Neuron (in vitro differentiated cells): ENCODE measurements at regions not wholly inside any gene's neighbourhood (a gene's known extent, or its start where the extent isn't known, plus 50 kb on each side); places are given as distances from the start of the nearest gene placed in this dataset.
"Not testable (repeated sequence)": the region's sequence is repeated elsewhere in the genome, so short reads cannot be mapped to it uniquely, and the experiment has no call there.

Experiments
- H2AFZ ChIP-seq: one replicate; pipeline ENCODE4 v1.6.1; 2013; ENCODE audit warnings: low read depth, mild to moderate bottlenecking, inconsistent platforms, low read length, moderate library complexity
- H3K27me3 ChIP-seq: one replicate; pipeline ENCODE4 v1.6.1; 2013; ENCODE audit warnings: low read length; ENCODE audit not compliant: insufficient read depth
- H3K36me3 ChIP-seq: one replicate; pipeline ENCODE4 v1.6.1; 2013; ENCODE audit warnings: low read length; ENCODE audit not compliant: insufficient read depth
- H3K4me1 ChIP-seq: one replicate; pipeline ENCODE4 v1.6.1; 2013; ENCODE audit warnings: low read length; ENCODE audit not compliant: insufficient read depth
- H3K4me3 ChIP-seq: 2 replicates; pipeline ENCODE4 v1.5.1; 2013; ENCODE audit warnings: mild to moderate bottlenecking, low read length, moderate library complexity
- H3K9me3 ChIP-seq: one replicate; pipeline ENCODE4 v1.6.1; 2013; ENCODE audit warnings: low read length

- Histone ChIP-seq H3K4me1 (no peaks in the 10 kb centered on the region), H3K27me3 (no peaks in the 10 kb centered on the region), H3K4me3 (no peak overlapping the region), H3K9me3 (no peaks in the 10 kb centered on the region), H3K36me3 (no peaks in the 10 kb centered on the region), H2AFZ (no peak overlapping the region)
Measured at GRCh38 chr6:121880831-121881230, 445.4 kb downstream of the GJA1 start.

- no peak overlapping the region for H2AFZ ChIP-seq
- no peak overlapping the region for H3K4me3 ChIP-seq
- no peaks in the 10 kb centered on the region for H3K27me3 ChIP-seq
- no peaks in the 10 kb centered on the region for H3K36me3 ChIP-seq
- no peaks in the 10 kb centered on the region for H3K9me3 ChIP-seq
- H3K4me1 ChIP-seq, result no peaks in the 10 kb centered on the region
Measured at GRCh38 chr6:121881974-121882667, 446.7 kb downstream of the GJA1 start.

- Histone ChIP-seq H2AFZ (no peak overlapping the region), H3K27me3 (no peaks in the 10 kb centered on the region), H3K36me3 (no peaks in the 10 kb centered on the region), H3K4me3 (no peak overlapping the region), H3K9me3 (no peaks in the 10 kb centered on the region), H3K4me1 (no peaks in the 10 kb centered on the region)
Measured at GRCh38 chr6:121884091-121884490, 448.6 kb downstream of the GJA1 start.

- no peak overlapping the region for H2AFZ ChIP-seq
- no peaks in the 10 kb centered on the region for H3K36me3 ChIP-seq
- no peaks in the 10 kb centered on the region for H3K4me1 ChIP-seq
- H3K27me3 ChIP-seq, result no peaks in the 10 kb centered on the region
- no peaks in the 10 kb centered on the region for H3K9me3 ChIP-seq
- H3K4me3 ChIP-seq, result no peak overlapping the region
Measured at GRCh38 chr6:121884620-121885019, 449.2 kb downstream of the GJA1 start.

- H3K4me1 ChIP-seq, result no peaks in the 10 kb centered on the region
- no peak overlapping the region for H3K4me3 ChIP-seq
- H3K9me3 ChIP-seq, result no peaks in the 10 kb centered on the region
- H3K36me3 ChIP-seq, result no peaks in the 10 kb centered on the region
- H2AFZ ChIP-seq, result no peak overlapping the region
- H3K27me3 ChIP-seq, result no peaks in the 10 kb centered on the region
Measured at GRCh38 chr6:121885399-121886152, 450.1 kb downstream of the GJA1 start.

GRCh38 chr6:121886223-121886830 lies 450.9 kb downstream of the GJA1 start:
- no peaks in the 10 kb centered on the region for H3K4me1 ChIP-seq
- no peak overlapping the region for H3K4me3 ChIP-seq
- no peaks in the 10 kb centered on the region for H3K36me3 ChIP-seq
- no peak overlapping the region for H2AFZ ChIP-seq
- no peaks in the 10 kb centered on the region for H3K27me3 ChIP-seq
- H3K9me3 ChIP-seq, result no peaks in the 10 kb centered on the region

GRCh38 chr6:121887724-121888123 lies 452.3 kb downstream of the GJA1 start:
- no peaks in the 10 kb centered on the region for H3K27me3 ChIP-seq
- no peak overlapping the region for H2AFZ ChIP-seq
- no peaks in the 10 kb centered on the region for H3K36me3 ChIP-seq
- no peak overlapping the region for H3K4me3 ChIP-seq
- H3K9me3 ChIP-seq, result no peaks in the 10 kb centered on the region
- no peaks in the 10 kb centered on the region for H3K4me1 ChIP-seq

GRCh38 chr6:121890307-121890910 lies 455.0 kb downstream of the GJA1 start:
- Histone ChIP-seq H2AFZ (no peak overlapping the region), H3K4me3 (no peak overlapping the region), H3K36me3 (no peaks in the 10 kb centered on the region), H3K9me3 (no peaks in the 10 kb centered on the region), H3K4me1 (no peaks in the 10 kb centered on the region), H3K27me3 (no peaks in the 10 kb centered on the region)

- H3K4me1 ChIP-seq, result peaks cover 14% of the 10 kb centered on the region
- not testable (repeated sequence) for H3K4me3 ChIP-seq, H3K36me3 ChIP-seq
Measured at GRCh38 chr6:121895731-121896130, 460.3 kb downstream of the GJA1 start.

GRCh38 chr6:121896363-121896762 lies 460.9 kb downstream of the GJA1 start:
- Histone ChIP-seq H3K9me3 (no peaks in the 10 kb centered on the region), H3K36me3 (no peaks in the 10 kb centered on the region), H3K4me3 (no peak overlapping the region), H3K27me3 (no peaks in the 10 kb centered on the region), H3K4me1 (peaks cover 14% of the 10 kb centered on the region), H2AFZ (no peak overlapping the region)

More at GRCh38 chr6:121895731-121896130, 460.3 kb downstream of the GJA1 start:
- H3K27me3 ChIP-seq, H3K9me3 ChIP-seq, H2AFZ ChIP-seq: not testable (repeated sequence)

- Histone ChIP-seq H3K4me3 (no peak overlapping the region), H3K4me1 (peaks cover 14% of the 10 kb centered on the region), H2AFZ (no peak overlapping the region), H3K27me3 (no peaks in the 10 kb centered on the region), H3K36me3 (no peaks in the 10 kb centered on the region), H3K9me3 (no peaks in the 10 kb centered on the region)
Measured at GRCh38 chr6:121896771-121897170, 461.3 kb downstream of the GJA1 start.

GRCh38 chr6:121897337-121897760 lies 461.9 kb downstream of the GJA1 start:
- no peaks in the 10 kb centered on the region for H3K9me3 ChIP-seq
- no peaks in the 10 kb centered on the region for H3K36me3 ChIP-seq
- H3K4me1 ChIP-seq, result peaks cover 14% of the 10 kb centered on the region
- no peaks in the 10 kb centered on the region for H3K27me3 ChIP-seq
- no peak overlapping the region for H3K4me3 ChIP-seq
- no peak overlapping the region for H2AFZ ChIP-seq

- H3K9me3 ChIP-seq, result no peaks in the 10 kb centered on the region
- peaks cover 14% of the 10 kb centered on the region for H3K4me1 ChIP-seq
- H3K4me3 ChIP-seq, result no peak overlapping the region
- no peak overlapping the region for H2AFZ ChIP-seq
- H3K27me3 ChIP-seq, result no peaks in the 10 kb centered on the region
- no peaks in the 10 kb centered on the region for H3K36me3 ChIP-seq
Measured at GRCh38 chr6:121901432-121901831, 466.0 kb downstream of the GJA1 start.
